GM19328 (cell line): ENCODE measurements at regions not wholly inside any gene's neighbourhood (a gene's known extent, or its start where the extent isn't known, plus 50 kb on each side); places are given as distances from the start of the nearest gene placed in this dataset.

Experiments used
- ATAC-seq: cut with Tn5 transposase; IDR thresholded peaks from one replicate; pipeline ENCODE4 v1.9.1; 2021; ENCODE audit warnings: mild to moderate bottlenecking, moderate library complexity; ENCODE audit not compliant: unreplicated experiment

DNA sequence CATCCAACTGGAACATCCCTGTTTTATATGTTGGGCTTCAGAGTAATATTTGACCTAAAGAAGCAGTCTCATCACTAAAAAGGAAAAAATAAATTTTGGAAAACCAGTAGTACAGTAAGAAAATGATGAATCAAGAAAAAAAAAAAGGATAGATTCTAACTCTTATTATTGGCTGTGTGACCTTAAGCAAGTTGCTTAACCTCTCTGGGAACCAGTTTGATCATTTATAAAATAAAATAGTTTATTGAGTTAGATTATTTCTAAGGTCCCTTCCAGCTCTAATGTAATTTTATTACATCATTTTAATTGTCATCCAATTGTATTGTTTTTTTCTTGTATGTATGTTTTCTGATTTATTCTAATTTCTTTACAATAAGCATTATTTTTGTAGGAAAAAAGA lies 127.0 kb downstream of the PRELID2 start:
- no peak for ATAC-seq

GRCh38 chr5:145704724-145705123 lies 130.4 kb downstream of the PRELID2 start:
- ATAC-seq: no peak

DNA sequence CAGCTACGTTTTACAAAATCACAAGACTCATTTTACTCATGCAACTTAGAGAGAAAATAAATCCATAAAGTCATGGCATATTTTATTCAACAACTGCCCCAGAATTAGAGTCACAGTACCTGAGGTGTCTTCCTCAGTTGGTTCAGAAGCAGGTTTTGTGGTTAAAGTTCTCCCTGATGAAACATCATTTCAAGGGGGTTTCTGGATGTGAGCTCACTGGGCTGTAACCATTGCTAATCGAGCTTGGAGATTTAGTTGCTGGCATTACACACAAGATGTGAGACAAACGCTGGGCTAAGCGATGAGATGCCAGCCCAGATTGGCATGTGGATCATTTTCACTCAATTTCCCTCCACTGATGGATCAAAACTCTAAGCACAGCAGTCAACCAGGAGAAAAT lies 131.3 kb downstream of the PRELID2 start:
- no peak for ATAC-seq

DNA sequence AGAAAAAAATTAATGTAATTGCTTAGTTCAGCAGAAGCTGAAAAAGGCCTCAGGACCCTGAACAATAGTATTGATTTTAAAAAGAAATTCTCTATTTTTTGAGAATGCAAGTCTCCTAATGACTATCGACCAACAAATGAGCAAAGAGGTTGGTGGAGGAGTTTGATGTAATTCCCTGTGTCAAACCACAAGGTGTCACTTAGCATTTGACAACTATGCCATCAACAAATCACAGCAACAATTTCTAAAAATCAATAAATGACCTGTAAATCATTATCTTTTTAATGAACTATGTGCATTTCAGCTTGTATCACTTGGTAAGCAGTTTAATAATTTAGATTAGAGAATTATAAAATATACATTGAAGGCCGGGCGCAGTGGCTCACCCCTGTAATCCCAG lies 133.7 kb downstream of the PRELID2 start:
- no peak for ATAC-seq

DNA sequence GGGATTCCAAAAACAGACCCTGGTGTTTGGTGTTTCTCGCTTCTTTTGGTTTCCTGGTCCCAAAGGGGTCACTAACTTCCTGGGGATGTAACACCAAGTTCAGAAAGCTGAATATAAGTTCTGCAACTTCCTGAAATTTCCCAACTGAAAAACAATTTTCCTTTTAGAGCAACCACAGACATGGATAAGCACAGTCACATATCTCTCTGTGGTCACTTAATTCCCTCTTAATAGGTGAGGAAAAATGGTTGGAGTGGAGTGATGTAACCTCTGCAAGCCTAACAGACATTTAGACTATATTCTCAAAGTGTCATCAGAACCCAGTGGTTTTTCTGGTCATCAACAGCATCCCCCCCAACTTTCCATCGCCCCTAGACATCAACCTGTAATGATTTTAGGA lies 135.3 kb downstream of the PRELID2 start:
- ATAC-seq: no peak

- no peak for ATAC-seq
Observed at GRCh38 chr5:145697251-145697990, 137.7 kb downstream of the PRELID2 start.

DNA sequence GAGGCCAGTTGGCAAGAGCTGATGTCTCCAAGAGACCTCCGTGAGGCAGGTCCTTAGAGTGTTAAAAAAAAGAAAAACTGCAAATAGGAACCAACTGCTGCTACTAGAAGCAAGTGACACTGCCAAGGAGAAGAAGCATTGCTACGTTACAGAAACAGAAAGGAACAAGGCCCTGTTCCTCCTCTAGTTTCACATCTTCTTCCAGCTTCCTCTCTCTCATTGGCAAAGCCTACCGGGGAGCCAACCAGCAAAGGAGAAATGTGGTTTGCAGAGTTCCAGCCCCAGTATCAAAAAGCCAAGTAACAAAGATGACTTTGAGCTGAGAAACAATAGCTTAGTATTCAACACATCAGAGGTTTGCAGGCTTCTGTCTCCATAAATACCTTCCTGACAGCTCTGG lies 145.9 kb downstream of the PRELID2 start:
- ATAC-seq: peak; percentile 73

DNA sequence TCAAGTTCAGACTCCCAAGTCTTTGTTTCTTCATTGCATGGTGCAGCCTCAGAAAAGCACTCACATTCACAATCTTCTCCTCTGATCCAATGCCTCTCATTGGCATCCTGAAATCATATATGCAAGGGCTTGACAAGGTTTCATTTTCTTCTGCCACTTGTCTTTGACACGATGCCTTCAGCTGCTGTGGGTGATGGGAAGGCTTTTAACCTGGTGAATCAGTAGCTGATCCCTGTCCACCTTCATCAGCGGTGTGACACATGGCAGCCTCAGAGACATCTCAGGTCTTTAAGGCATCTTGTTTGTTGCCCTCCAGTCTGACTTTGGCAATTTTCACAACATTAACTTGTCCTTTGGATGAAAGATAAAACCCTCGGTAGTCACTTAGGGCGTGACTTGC lies 147.2 kb downstream of the PRELID2 start:
- no peak for ATAC-seq

- no peak for ATAC-seq
Observed at GRCh38 chr5:145685417-145685816, 149.7 kb downstream of the PRELID2 start.

DNA sequence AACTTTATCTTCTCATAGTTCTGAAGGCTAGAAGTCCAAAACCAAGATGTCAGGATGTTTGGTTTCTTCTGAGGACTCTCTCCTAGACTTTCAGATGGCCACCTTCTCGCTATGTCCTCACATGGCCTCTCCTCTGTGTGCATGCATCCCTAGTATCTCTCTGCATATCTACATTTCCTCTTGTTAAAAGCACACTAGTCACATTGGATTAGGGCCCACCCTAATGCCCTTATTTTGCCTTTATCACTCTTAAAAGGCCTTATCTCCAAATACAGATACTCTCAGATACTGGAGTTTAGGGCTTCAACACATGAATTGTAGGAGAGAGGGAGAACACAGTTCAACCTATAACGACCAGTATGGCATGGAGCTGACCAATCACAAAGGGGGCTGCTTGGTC lies 151.7 kb downstream of the PRELID2 start:
- no peak for ATAC-seq

- ATAC-seq: no peak
Observed at GRCh38 chr5:145682197-145682899, 152.8 kb downstream of the PRELID2 start.

GRCh38 chr5:145681686-145682085 lies 153.5 kb downstream of the PRELID2 start:
- peak; percentile 96 for ATAC-seq

- no peak for ATAC-seq
Observed at GRCh38 chr5:145681216-145681615, 153.9 kb downstream of the PRELID2 start.

DNA sequence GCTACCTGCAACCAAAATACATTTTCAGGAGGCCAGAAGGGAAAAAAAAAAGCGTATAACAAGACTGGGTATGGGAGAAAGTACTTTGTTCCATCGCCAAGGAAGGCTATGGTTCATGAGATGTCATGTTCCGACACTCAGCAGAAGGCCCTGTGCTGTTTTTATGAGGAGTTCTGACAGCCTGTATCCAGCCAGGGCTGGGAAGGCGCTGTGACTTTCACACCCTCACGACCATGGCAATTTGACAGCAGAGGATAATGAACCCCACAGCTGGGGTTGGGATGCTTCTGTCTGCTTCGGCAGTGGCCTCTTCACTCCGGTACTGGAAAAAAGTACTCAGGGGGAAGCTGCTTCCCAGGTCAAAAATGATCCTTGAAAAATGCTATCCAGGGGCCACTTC lies 154.4 kb downstream of the PRELID2 start:
- ATAC-seq: no peak

GRCh38 chr5:145680169-145680568 lies 155.0 kb downstream of the PRELID2 start:
- no peak for ATAC-seq

DNA sequence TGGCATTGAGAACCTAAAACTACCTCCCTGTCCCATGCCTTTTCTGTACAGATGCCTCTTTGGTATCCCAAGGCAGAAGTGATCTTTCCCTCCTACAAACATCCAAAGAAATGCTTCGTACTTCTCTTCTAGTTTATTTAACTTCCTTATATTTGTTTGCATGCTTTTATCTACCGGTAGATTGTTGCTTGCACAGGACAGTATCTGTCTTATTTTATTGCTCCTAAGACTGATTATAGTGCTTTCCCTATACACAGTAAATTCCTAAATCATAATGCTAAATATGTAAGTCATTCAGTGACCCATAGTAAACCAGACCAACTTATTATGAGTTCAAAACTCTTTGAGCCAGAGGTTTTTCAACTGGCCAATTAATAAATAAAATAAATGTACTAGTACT lies 156.9 kb downstream of the PRELID2 start:
- no peak for ATAC-seq

- no peak for ATAC-seq
Observed at GRCh38 chr5:145673786-145674185, 161.4 kb downstream of the PRELID2 start.

- ATAC-seq: no peak
Observed at GRCh38 chr5:145668714-145669113, 166.4 kb downstream of the PRELID2 start.

- no peak for ATAC-seq
Observed at GRCh38 chr5:145667742-145668141, 167.4 kb downstream of the PRELID2 start.

GRCh38 chr5:145666591-145666990 lies 168.6 kb downstream of the PRELID2 start:
- ATAC-seq: no peak

DNA sequence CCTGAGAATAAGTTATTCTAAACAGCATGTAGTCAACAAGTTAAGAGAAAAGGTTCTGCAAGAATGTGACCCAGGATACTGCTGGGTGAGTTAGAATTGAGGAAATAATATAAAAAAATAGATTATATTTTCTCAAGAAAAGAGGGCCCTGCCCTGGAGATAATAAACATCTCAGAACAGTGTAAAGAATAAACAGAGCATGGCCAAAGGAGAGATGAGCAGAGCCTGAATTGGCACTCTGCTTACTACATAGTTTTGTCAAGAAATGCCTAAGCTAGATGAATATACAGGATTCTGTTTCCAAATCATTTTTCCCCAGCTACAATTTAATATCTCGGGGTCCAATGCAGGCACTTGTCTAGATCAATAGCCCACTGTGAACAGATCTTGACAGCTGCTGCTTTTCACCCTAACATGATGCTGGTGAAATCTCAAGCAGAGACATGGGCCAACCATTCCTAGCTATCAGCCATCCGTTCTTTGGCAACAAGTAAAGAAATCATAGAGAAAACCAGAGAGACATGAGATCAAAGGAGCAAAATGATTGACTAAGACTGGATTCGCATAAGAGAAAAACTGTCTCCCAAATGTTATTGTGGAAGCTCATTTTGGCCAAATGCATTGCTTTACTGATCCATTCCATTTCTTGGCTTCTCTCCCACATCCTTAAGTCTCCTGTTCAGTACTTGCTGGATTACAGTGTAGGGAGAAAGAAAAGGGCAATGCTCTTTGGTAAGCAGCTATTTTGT lies 173.2 kb downstream of the PRELID2 start:
- ATAC-seq: no peak
